ENCODE measurements at regions not wholly inside any gene's neighbourhood (a gene's known extent, or its start where the extent isn't known, plus 50 kb on each side); places are given as distances from the start of the nearest gene placed in this dataset.

DNA sequence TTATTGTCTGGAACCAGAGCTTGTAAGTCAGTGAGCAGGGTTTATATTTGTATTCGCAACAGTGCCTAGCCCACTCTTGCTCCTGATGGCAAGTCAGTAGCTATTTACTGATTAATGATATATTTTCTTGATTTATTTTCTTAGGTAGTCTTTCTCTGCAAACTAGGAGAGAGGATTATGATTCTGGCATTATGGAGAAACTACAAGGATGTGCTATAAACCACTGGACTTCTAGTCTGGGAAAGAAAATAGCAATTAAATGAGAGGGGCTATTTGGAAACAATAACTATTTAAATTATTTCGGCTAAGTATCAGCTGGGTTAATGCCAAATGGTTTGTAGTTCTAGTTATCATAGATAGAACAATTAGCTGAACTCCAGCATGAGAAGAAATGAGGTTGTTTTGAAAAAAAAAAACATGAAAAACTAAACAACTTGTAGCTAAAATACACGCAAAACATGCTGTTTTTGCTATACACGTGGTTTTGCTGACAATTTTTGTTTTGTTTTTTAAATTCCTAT lies 304.9 kb upstream of the TCF21 start:
- DNase-seq (ENCODE audit: low read depth): no peak

GRCh38 chr6:133584823-133585222 lies 304.1 kb upstream of the TCF21 start:
- DNase-seq (ENCODE audit: low read depth): no peak

- DNase-seq (ENCODE audit: low read depth): no peak
Observed at GRCh38 chr6:133585978-133586377, 302.9 kb upstream of the TCF21 start.

GRCh38 chr6:133587546-133588160 lies 301.3 kb upstream of the TCF21 start:
- no peak for DNase-seq (ENCODE audit: low read depth)

- no peak for DNase-seq (ENCODE audit: low read depth)
Observed at GRCh38 chr6:133590196-133590595, 298.7 kb upstream of the TCF21 start.

- DNase-seq (ENCODE audit: low read depth): no peak
Observed at GRCh38 chr6:133590814-133591213, 298.1 kb upstream of the TCF21 start.

DNA sequence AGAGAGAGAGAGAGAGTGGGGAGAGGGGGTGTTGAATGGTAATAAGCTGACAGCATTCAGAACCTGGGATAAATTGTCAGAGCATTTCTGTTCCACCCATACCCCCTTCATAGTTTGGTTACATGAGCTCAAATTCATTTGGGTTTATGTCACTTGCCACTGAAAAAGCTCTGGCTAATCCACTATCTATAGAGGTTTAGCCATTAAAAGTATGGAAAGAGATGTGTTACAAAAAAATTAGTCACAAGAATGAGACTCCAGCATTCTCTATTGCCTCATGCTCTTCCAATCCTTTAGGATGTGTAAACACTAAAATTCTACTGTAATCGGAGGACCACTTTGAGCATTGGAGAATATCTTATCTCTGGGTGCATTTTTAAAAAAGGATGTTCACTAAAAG lies 297.6 kb upstream of the TCF21 start:
- DNase-seq (ENCODE audit: low read depth): no peak

DNA sequence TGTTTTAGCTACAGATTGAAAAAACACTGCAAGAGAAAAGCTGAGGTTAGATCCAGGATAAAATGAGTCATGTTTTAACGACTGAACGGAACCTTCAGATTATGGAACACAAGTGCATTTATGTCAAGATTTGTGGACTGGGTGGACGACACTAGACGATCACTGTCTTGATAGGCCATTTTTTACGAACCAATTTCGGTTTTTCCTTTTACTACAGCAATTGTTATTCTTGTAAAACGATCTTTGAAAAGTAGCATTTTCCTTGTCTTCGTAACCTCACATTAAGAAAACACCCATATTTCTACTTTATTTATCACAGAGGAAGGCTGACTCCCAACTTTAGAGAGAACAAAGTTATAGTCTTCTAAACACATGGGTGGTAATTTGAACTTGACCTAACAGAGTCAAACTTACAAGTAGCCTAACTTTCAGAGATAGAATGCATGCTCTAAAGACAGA lies 294.2 kb upstream of the TCF21 start:
- DNase-seq (ENCODE audit: low read depth): no peak

DNA sequence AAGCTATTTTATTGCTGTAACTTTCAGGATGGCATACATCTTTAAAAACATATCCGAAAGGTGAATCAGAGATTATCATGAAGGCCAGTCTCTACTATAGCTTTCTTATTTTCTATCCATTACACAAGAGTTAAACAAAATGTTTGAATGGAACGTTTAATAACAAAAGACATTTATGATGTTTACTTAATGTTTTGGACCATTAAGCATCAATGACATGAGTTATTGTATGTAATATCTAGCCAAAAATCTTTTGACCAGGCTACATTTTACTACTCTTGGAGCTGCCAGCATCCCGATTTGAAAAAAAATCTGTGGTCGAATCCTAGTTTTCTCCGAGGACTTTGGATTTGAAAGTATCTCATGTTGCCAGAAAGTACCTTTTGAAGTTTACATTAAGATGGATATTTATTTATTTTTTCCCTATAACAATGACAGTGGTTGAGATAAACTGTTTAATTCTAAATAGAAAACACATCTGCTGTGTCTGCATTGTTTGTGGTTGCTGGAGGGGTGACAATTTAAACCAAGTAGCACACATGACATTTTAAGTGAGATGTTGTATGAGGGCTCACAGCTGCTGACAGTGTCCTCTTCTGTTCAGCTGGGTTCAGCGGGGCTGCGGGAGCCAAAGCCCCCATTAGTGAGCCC lies 293.7 kb upstream of the TCF21 start:
- no peak for DNase-seq (ENCODE audit: low read depth)

GRCh38 chr6:133606852-133607251 lies 282.1 kb upstream of the TCF21 start:
- DNase-seq (ENCODE audit: low read depth): no peak

GRCh38 chr6:133608620-133609019 lies 280.3 kb upstream of the TCF21 start:
- DNase-seq (ENCODE audit: low read depth): no peak

DNA sequence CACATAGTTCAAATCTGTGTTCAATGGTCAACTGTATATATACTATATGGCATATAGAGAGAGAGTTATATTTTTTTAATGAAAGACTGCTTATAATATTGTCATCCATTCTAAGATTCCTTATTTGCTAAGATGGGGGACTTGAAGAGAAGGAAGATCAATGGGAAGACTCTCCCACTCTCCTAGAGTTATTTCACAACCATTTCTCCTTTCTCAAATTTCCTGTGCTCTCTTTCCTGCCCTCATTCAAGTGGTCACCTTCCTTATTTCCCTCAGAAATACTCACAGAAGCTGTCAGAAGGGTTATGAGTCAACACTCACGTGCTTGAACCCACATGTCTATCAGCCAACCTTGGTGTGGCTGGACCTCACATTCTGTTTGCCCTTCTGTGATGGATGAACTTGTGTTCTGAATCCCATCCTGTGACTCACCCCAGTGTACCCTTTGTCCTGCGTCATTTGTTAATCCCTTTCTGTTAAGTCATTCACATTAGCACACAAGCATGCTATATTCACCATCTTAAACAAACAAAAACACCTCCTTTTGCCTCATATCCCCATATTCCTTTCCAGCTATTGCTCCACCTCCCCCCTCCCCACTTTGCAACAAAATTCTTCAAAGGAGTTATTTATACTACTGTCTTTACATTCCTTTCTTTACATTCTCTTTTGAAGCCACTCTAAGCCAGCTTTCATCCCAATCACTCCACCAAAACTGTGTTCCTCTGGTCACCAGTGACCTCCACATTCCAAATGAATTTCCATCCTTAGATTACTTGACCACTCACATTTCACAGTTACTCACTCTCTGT lies 279.3 kb upstream of the TCF21 start:
- DNase-seq (ENCODE audit: low read depth): no peak

GRCh38 chr6:133610227-133610840 lies 278.6 kb upstream of the TCF21 start:
- no peak for DNase-seq (ENCODE audit: low read depth)

GRCh38 chr6:133610971-133611370 lies 277.9 kb upstream of the TCF21 start:
- no peak for DNase-seq (ENCODE audit: low read depth)

GRCh38 chr6:133612459-133612858 lies 276.5 kb upstream of the TCF21 start:
- DNase-seq (ENCODE audit: low read depth): no peak

GRCh38 chr6:133613211-133613610 lies 275.7 kb upstream of the TCF21 start:
- no peak for DNase-seq (ENCODE audit: low read depth)

DNA sequence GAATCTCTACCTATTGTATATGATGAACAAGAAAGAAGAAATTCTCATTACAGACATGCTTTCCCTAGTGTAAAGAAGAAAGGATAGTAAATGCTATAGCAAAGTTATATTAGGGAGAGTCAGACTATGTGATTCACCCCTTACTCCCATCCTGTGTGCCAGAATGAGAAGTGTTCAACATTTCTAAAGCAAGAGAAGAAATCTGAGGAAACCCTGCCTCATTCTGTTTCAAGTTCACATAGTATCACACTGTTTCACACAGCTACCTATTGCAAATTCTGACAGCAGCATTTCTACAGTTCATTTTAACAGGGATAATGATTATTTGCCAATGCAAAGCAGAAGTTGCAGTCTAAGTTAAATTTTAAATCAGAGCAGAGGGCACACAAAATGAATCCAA lies 267.2 kb upstream of the TCF21 start:
- DNase-seq (ENCODE audit: low read depth): no peak

GRCh38 chr6:133623065-133623464 lies 265.8 kb upstream of the TCF21 start:
- DNase-seq (ENCODE audit: low read depth): no peak

- no peak for DNase-seq (ENCODE audit: low read depth)
Observed at GRCh38 chr6:133623621-133624020, 265.3 kb upstream of the TCF21 start.

GRCh38 chr6:133626096-133626666 lies 262.7 kb upstream of the TCF21 start:
- no peak for DNase-seq (ENCODE audit: low read depth)

- DNase-seq (ENCODE audit: low read depth): no peak
Observed at GRCh38 chr6:133629970-133630369, 258.9 kb upstream of the TCF21 start.

GRCh38 chr6:133630651-133631050 lies 258.3 kb upstream of the TCF21 start:
- DNase-seq (ENCODE audit: low read depth): no peak
